ENCODE measurements at regions not wholly inside any gene's neighbourhood (a gene's known extent, or its start where the extent isn't known, plus 50 kb on each side); places are given as distances from the start of the nearest gene placed in this dataset.

GRCh38 chr6:141394565-141395051 is 738.1 kb upstream of the GJE1 start:
- no peak for TF ChIP-seq SUZ12 (IDR thresholded peaks at IDR 0.05; ENCODE audit: extremely low read depth, insufficient read depth, insufficient read length)
- no peak for TF ChIP-seq YY1 (IDR thresholded peaks at IDR 0.05; ENCODE audit: insufficient read depth, insufficient read length)
